Memory B cell (primary cell): ENCODE measurements at regions not wholly inside any gene's neighbourhood (a gene's known extent, or its start where the extent isn't known, plus 50 kb on each side); places are given as distances from the start of the nearest gene placed in this dataset.

ENCODE experiments used
- ATAC-seq: fragments of 150-1000 bp; cut with Tn5 transposase; 2 replicates; pipeline ENCODE4 v1.10.0; 2021; ENCODE audit warnings: low read depth, mild to moderate bottlenecking, moderate library complexity
- DNase-seq, 2 donors: peaks; one replicate each; pipeline ENCODE4 v3.0.0; 2022; ENCODE audit warnings: low spot score in 2 of 2
- H3K27ac Mint-ChIP-seq: one replicate; pipeline ENCODE4 v1.8.0; 2022; ENCODE audit warnings: mild to moderate bottlenecking, moderate library complexity, mixed read lengths
- H3K27me3 Mint-ChIP-seq: one replicate; pipeline ENCODE4 v1.8.0; 2022; ENCODE audit warnings: mixed read lengths
- H3K36me3 Mint-ChIP-seq: one replicate; pipeline ENCODE4 v1.8.0; 2022; ENCODE audit warnings: mild to moderate bottlenecking, mixed read lengths
- H3K4me1 Mint-ChIP-seq: one replicate; pipeline ENCODE4 v1.8.0; 2022; ENCODE audit warnings: mixed read lengths
- H3K4me3 Mint-ChIP-seq: one replicate; pipeline ENCODE4 v1.8.0; 2022; ENCODE audit warnings: mild to moderate bottlenecking, moderate library complexity, mixed read lengths
- H3K9me3 Mint-ChIP-seq: one replicate; pipeline ENCODE4 v1.8.0; 2022; ENCODE audit warnings: mixed read lengths

DNA sequence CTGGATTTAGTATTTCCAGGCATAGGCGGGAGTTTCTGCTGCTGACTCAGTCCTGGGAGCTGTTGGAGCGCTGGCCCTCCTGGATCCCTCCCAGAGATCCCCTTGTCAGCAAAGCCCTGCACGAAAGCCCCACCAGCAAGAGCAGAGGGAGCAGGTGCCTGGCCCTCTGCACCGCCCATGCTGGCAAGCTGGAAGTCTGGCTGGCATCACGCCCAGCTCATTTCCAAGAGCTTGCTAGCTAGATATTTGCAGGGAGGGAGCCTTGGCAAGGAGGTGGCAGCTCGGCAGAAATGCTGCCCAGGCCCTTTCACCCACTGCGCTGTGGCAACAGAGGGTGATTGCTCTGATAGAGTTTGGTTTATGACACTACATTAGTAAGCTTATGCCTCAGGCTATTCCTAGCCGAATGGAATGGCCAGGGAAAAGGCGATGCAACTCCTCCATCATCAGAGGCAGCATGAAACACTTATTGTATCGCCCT lies 193.9 kb downstream of the EMP1 start:
- Mint-ChIP-seq H3K36me3 (no peaks in the 10 kb centered on the region), H3K27ac (no peak overlapping the region), H3K4me1 (no peaks in the 10 kb centered on the region), H3K4me3 (no peak overlapping the region), H3K9me3 (no peaks in the 10 kb centered on the region), H3K27me3 (peaks cover 1% of the 10 kb centered on the region)
- ATAC-seq (no peak), DNase-seq (no peak)

DNA sequence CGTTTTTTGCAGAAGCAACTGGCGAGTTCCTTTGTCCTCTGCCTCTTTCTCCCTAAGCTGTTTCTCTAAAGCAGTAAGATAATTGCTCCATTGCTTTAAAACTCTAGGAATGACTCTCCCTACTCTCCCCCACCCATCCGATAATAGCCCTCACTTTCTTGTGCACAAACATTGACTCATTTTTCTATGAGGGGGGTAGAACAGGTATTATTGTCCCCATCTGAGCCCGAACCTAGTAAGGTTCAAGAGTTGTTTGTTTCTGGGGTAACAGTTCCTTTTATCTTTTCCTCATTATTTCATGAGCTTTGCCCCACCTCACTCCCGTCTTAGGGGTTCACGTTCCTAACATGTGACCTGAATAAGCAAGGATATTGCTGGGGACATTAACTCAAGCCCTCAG lies 190.6 kb downstream of the EMP1 start:
- H3K36me3 Mint-ChIP-seq, result no peaks in the 10 kb centered on the region
- H3K27ac Mint-ChIP-seq, result no peak overlapping the region
- H3K4me3 Mint-ChIP-seq, result no peak overlapping the region
- no peaks in the 10 kb centered on the region for H3K4me1 Mint-ChIP-seq
- no peaks in the 10 kb centered on the region for H3K9me3 Mint-ChIP-seq
- H3K27me3 Mint-ChIP-seq, result peaks cover 4% of the 10 kb centered on the region
- no peak for ATAC-seq
- no peak for DNase-seq

DNA sequence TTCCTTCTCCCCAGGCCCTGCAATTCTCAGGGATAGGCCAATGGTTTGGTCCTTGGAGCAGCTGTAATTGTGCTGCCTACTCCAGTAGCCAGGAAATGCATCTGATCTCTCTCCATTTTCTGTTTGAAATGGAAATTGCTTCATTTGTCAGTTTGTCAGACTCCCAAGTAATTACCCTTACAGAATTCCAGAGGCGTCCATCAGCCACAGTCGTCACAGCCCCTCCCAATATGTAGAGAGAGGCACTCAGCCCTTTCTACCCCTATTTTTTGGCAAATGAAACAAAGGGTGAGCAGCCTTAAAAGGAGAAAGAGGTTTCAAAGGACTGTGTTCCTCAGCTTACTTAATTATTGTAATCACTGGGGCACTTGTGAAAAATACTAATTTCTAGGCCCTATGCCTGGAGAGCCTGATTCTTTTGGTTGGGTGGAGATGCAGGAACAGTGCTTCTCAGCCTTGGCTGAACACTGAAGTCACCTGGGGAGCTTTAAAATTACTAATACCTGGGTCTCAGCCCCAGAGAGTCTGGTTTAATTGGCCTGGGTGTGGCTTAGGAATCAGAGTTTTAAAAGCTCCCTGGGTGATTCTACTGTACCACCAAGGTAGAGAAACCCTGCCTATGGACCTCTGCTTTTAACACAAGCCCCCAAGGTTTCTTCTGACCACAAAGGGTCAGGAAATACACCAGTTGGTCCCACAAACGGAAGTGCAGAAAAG lies 190.0 kb downstream of the EMP1 start:
- no peak for DNase-seq
- H3K9me3 Mint-ChIP-seq, result no peaks in the 10 kb centered on the region
- H3K4me1 Mint-ChIP-seq, result no peaks in the 10 kb centered on the region
- H3K27ac Mint-ChIP-seq, result no peak overlapping the region
- peaks cover 4% of the 10 kb centered on the region for H3K27me3 Mint-ChIP-seq
- no peak for ATAC-seq
- H3K4me3 Mint-ChIP-seq, result no peak overlapping the region
- H3K36me3 Mint-ChIP-seq, result no peaks in the 10 kb centered on the region

DNA sequence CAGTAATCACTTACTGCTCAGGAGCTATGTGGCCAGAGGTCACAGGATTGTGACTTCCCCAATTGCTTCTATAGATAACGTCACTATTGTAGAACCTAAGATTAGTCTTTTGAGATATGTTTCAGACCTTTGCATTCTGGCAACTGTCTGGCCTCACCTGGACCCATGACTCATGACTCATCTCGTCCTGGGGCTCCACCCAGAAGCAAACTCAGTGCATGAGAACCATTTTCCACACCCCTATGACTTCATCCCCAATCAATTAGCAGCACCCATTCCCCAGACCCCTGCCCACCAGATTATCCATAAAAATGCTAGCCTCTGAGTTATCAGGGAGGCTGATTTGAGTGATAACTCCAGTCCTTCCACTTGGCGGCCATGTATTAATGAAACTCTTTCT lies 186.9 kb downstream of the EMP1 start:
- no peak for DNase-seq
- no peaks in the 10 kb centered on the region for H3K9me3 Mint-ChIP-seq
- H3K36me3 Mint-ChIP-seq, result no peaks in the 10 kb centered on the region
- H3K4me1 Mint-ChIP-seq, result no peaks in the 10 kb centered on the region
- H3K4me3 Mint-ChIP-seq, result no peak overlapping the region
- ATAC-seq, result peak; percentile 48
- no peak overlapping the region for H3K27ac Mint-ChIP-seq
- H3K27me3 Mint-ChIP-seq, result peaks cover 4% of the 10 kb centered on the region

DNA sequence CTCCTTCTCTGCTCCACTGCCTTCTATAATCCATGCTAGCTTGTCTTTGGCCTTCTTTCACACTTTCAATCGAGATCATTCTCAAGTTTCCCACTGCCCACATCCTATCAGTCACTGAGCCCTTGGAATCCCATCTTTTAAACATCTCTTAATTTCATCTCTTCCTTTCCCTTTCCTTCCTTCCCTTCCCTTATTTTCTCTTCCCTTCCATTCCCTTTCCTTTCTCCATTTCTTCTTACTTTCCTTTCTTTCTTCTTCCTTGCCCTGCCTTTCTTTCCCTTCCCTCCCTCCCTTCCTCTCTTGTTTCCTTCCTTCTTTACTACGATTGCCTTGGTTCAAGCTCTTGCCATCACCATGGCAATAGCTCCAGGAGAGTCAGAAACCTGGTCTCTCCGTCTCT lies 183.8 kb downstream of the EMP1 start:
- Mint-ChIP-seq H3K4me3 (no peak overlapping the region), H3K9me3 (peaks cover 6% of the 10 kb centered on the region), H3K36me3 (peaks cover 4% of the 10 kb centered on the region), H3K27ac (no peak overlapping the region), H3K4me1 (no peaks in the 10 kb centered on the region), H3K27me3 (peaks cover 1% of the 10 kb centered on the region)
- DNase-seq, result no peak
- no peak for ATAC-seq

DNA sequence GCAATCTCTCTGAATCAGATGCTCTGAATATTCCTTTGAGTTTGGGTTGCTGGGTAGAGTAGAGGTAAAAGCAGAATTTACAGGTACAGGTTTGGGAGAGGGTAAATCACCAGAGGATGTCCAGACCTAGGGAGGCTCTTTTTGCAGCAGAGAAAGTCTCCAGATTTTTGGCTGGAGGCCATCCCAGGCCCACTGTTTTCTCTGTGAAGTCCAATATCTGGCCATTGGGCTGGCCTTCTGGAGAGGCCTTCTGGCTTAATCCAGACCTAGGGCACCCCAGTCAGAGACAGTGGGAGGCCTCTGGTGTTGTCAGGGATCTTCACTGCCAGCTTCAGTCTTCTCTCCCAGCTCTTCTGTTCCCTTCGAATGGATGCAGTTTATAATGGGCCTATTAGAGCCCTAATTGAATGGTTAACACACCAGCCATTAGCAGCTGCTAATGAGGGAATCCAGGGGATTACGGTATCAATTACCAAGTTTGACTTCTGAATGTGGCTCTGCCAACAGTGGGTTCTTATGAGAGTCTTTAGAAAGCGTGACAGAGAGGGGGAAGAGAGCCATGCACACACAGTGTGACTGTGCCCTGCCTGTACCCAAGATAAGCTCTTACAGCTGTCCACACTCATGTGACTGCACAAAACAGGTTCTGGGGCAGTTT lies 183.1 kb downstream of the EMP1 start:
- peaks cover 6% of the 10 kb centered on the region for H3K9me3 Mint-ChIP-seq
- H3K36me3 Mint-ChIP-seq, result peaks cover 4% of the 10 kb centered on the region
- H3K4me1 Mint-ChIP-seq, result no peaks in the 10 kb centered on the region
- H3K27me3 Mint-ChIP-seq, result no peaks in the 10 kb centered on the region
- no peak overlapping the region for H3K27ac Mint-ChIP-seq
- ATAC-seq (no peak), DNase-seq (no peak)
- no peak overlapping the region for H3K4me3 Mint-ChIP-seq

DNA sequence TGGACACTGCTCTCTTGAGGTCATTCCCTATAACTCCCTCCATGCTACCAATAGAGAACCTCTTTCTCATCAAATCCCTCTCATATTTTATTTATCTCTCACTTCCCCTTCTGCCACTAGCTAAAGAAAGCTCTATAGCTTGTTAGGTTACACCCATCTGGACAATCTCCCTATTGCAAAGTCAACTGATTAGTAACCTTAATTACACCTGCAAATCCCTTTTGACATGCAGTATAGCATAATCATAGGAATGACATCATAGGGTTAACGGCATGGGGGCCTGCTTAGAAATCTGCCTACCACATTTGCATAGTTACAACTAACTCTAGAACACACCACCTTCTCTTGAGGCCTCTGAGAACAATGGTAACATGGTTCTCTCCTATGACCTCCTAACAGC lies 181.2 kb downstream of the EMP1 start:
- no peaks in the 10 kb centered on the region for H3K4me1 Mint-ChIP-seq
- H3K27me3 Mint-ChIP-seq, result no peaks in the 10 kb centered on the region
- peaks cover 6% of the 10 kb centered on the region for H3K9me3 Mint-ChIP-seq
- ATAC-seq (no peak), DNase-seq (no peak)
- H3K4me3 Mint-ChIP-seq, result no peak overlapping the region
- H3K27ac Mint-ChIP-seq, result no peak overlapping the region
- peaks cover 4% of the 10 kb centered on the region for H3K36me3 Mint-ChIP-seq

DNA sequence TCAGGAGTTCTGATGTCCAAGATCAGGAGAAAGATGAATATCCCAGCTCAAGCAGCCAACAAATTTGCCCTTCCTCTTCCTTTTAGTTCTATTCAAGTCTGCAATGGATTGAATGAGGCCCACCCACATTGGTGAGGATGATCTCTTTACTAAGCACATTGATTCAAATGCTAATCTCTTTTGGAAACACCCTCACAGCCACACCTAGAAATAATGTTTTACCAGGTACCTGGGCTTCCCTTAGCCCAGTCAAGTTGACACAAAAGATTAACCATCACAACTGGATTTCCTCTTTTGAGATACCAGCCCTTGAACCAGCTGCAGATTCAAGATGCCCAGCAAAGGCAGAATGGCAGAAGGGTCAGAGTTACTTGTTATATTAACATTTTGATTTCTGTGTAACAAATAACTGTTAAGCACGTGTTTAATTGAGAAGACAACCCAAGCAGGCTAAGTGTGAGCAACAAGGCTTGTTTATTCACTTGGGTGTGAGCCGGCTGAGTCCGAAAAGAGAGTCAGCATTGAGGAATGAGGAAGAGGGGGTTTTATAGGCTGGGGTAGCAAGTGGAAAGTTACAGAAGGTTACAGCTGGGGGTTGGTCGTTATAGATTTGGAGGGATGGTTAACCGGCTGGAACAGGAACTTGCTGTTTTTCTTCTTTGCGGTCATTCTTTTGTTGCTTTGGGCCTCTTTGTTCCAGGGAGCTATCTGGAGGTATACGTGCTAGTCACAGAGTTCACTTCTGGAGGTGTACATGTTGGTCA lies 180.3 kb downstream of the EMP1 start:
- no peaks in the 10 kb centered on the region for H3K4me1 Mint-ChIP-seq
- no peaks in the 10 kb centered on the region for H3K27me3 Mint-ChIP-seq
- H3K4me3 Mint-ChIP-seq, result no peak overlapping the region
- H3K27ac Mint-ChIP-seq, result no peak overlapping the region
- H3K9me3 Mint-ChIP-seq, result peaks cover 6% of the 10 kb centered on the region
- ATAC-seq (no peak), DNase-seq (no peak)
- H3K36me3 Mint-ChIP-seq, result peaks cover 4% of the 10 kb centered on the region

DNA sequence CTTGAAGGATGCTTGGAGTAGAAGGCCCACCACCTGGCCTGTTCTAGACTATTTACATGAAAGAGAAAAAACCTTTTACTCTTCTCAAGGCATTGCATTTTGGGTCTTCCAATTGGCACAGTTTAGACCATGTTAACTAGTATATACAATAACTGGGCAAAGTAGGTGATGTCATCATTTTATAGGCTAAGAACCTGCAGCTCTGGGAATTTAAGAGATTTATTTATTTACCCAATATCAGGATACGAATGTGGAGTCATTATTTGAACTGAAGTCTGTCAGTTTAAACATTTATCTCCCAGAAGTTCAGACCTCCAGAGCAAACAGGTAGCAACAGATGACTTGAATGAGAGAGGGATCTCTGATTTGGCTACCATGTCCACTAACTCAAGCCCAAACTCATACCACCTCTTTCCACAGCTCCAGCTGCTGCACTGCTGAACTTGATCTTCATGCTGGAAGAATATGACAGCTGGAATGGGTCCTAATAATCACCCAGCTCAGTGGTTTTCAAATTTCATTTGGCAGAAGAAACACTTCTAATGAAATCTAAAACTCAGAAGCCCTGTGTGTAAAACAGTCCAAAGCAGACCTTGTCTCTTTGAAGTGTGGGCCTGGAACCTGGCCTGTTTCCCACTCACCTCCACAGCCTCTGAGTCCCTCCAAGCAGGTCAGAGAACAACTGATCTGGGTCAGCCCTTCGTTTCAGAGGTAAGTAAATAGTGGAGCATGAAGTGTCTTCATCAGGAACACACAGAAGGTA lies 179.2 kb downstream of the EMP1 start:
- ATAC-seq (no peak), DNase-seq (no peak)
- Mint-ChIP-seq H3K4me1 (peaks cover 6% of the 10 kb centered on the region), H3K9me3 (peaks cover 6% of the 10 kb centered on the region), H3K36me3 (peaks cover 4% of the 10 kb centered on the region), H3K4me3 (no peak overlapping the region), H3K27me3 (no peaks in the 10 kb centered on the region), H3K27ac (no peak overlapping the region)

DNA sequence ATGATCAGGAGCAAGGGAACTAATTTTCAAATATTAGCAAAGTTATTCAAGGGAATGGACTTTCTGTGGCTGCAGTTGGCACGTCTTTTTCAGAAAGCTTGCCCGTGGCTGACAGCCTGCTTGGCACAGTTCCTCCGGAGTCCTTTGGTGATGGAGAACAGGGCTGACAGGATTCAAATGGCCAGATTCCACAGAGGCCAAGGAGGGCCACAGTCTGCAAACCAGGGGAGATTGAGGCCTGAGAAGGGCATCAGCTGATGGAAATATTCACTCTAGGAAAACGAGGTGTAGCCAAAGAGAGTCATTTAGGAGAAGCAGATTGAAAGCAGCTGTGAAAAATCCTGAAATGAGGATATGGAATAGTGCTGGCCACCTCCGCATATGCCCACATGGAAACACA lies 178.3 kb downstream of the EMP1 start:
- Mint-ChIP-seq H3K4me1 (peaks cover 6% of the 10 kb centered on the region), H3K36me3 (peaks cover 4% of the 10 kb centered on the region), H3K9me3 (peaks cover 6% of the 10 kb centered on the region), H3K4me3 (no peak overlapping the region), H3K27me3 (no peaks in the 10 kb centered on the region), H3K27ac (no peak overlapping the region)
- DNase-seq, result no peak
- ATAC-seq, result no peak

DNA sequence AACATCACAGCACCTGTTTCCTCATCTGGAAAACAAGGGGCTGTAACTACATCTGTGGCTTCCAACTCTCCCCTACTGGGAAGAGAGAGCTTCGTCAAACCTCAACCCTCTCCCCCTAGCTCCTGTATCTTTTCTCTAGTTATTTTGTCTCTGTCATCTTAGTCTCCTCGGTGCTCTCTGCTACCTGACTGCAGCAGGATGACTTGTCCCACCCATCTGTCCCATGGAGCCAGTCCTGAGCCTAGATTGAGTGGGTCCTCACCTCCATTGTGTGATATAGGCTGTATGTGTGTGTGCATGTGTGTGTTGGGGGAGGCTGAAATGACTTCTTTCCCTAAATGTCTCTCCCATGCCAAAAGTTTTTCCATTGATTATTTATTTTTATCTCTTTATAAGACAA lies 177.3 kb downstream of the EMP1 start:
- Mint-ChIP-seq H3K4me3 (no peak overlapping the region), H3K9me3 (peaks cover 6% of the 10 kb centered on the region)
- no peak for ATAC-seq

DNA sequence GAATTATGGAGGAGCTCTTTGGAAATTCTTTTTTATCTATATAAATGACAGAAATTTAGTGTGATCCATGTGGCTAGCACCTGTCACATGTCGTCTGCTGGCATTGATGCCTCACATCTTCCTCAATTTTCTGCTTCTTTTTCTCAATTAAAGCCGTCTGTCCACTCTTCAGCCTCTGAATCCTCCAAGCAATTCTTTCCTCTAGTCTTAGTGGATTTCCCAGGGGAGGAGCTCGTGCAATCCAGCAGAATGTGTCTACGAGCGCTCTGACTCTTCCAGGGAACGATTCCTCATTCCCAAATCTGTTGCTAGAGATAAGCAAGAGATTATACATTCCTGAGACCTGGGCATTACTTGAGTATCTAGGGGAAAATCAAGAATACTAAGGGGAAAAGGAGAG lies 176.6 kb downstream of the EMP1 start:
- peaks cover 6% of the 10 kb centered on the region for H3K9me3 Mint-ChIP-seq
- H3K4me3 Mint-ChIP-seq, result no peak overlapping the region
- no peak for DNase-seq
- no peaks in the 10 kb centered on the region for H3K27me3 Mint-ChIP-seq
- no peak for ATAC-seq
- peaks cover 4% of the 10 kb centered on the region for H3K36me3 Mint-ChIP-seq
- peaks cover 6% of the 10 kb centered on the region for H3K4me1 Mint-ChIP-seq
- H3K27ac Mint-ChIP-seq, result no peak overlapping the region

More for the DNA sequence above, 177.3 kb downstream of the EMP1 start:
- no peak overlapping the region for H3K27ac Mint-ChIP-seq
- DNase-seq, result no peak
- peaks cover 6% of the 10 kb centered on the region for H3K4me1 Mint-ChIP-seq
- peaks cover 4% of the 10 kb centered on the region for H3K36me3 Mint-ChIP-seq
- no peaks in the 10 kb centered on the region for H3K27me3 Mint-ChIP-seq

DNA sequence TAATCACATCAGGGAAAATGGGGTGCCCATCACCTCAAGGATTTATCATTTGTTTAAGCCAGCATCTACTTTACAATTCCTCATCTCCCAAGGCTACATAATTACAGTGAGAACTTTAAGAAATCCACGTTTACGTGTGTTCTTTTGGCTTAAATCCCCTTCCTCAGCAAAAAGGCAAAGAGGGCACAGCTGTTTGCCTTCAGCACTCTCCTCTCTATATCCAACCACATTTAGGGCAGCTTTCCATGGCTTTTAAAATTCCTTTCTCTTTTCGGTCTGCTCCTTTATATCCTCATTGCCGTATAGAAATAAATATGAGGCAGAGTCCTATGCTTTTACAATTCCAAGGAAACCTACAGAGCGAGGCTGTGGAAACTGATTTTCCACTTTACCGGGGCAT lies 175.9 kb downstream of the EMP1 start:
- Mint-ChIP-seq H3K4me1 (peaks cover 6% of the 10 kb centered on the region), H3K36me3 (peaks cover 2% of the 10 kb centered on the region), H3K27me3 (no peaks in the 10 kb centered on the region), H3K4me3 (no peak overlapping the region), H3K9me3 (peaks cover 3% of the 10 kb centered on the region), H3K27ac (no peak overlapping the region)
- no peak for DNase-seq
- no peak for ATAC-seq

DNA sequence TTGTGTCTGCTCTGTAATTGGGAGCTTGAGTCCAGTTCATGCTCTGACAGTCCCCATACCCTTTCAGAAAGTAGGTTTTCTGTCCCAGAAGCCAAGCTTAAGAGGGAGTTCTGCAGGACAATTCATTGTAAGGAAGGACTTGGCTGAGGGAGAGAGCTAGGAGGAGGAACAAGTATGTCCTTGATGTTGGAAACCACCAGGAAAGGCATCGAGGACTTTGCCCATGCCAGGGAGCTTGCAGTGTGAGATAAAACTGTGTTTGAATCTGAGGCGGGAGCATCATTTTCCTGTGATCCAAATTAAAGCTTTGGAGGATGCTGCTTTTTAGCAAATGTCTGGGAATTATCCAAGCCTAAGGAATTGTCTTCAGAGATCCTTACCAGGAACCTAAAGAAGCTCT lies 175.3 kb downstream of the EMP1 start:
- ATAC-seq (no peak), DNase-seq (no peak)
- no peak overlapping the region for H3K27ac Mint-ChIP-seq
- no peaks in the 10 kb centered on the region for H3K27me3 Mint-ChIP-seq
- H3K4me3 Mint-ChIP-seq, result no peak overlapping the region
- no peaks in the 10 kb centered on the region for H3K9me3 Mint-ChIP-seq
- no peaks in the 10 kb centered on the region for H3K36me3 Mint-ChIP-seq
- peaks cover 6% of the 10 kb centered on the region for H3K4me1 Mint-ChIP-seq
